ENCODE measurements at regions not wholly inside any gene's neighbourhood (a gene's known extent, or its start where the extent isn't known, plus 50 kb on each side); places are given as distances from the start of the nearest gene placed in this dataset.

GRCh38 chr14:61972711-61973110 is 210.5 kb downstream of the SNAPC1 start:
- Mint-ChIP-seq H3K9me3 (peaks cover 0 to 3% of the 10 kb centered on the region in 2 donors), H3K36me3 (ENCODE audit: insufficient read depth) (no peaks in the 10 kb centered on the region), H3K4me1 (ENCODE audit: low read depth in 2 of 2) (no peaks in the 10 kb centered on the region), H3K4me3 (no peak overlapping the region), H3K27me3 (peaks cover 16 to 23% of the 10 kb centered on the region in 2 donors), H3K27ac (no peak overlapping the region)
- ATAC-seq (replicated peaks) (no peak), DNase-seq (no peak)

- ATAC-seq (replicated peaks), result no peak
- Mint-ChIP-seq H3K9me3 (peaks cover 0 to 5% of the 10 kb centered on the region in 2 donors), H3K4me1 (ENCODE audit: low read depth in 2 of 2) (no peaks in the 10 kb centered on the region)
These were observed 211.8 kb downstream of the SNAPC1 start for GRCh38 chr14:61973981-61974380.

GRCh38 chr14:61977217-61977616 is 215.0 kb downstream of the SNAPC1 start:
- no peaks in the 10 kb centered on the region for H3K36me3 Mint-ChIP-seq (ENCODE audit: insufficient read depth)
- no peaks in the 10 kb centered on the region for H3K4me1 Mint-ChIP-seq (ENCODE audit: low read depth in 2 of 2)
- no peak overlapping the region for H3K4me3 Mint-ChIP-seq
- no peak for ATAC-seq (replicated peaks)
- peaks cover 9 to 10% of the 10 kb centered on the region in 2 donors for H3K27me3 Mint-ChIP-seq
- DNase-seq, result no peak
- H3K27ac Mint-ChIP-seq, result no peak overlapping the region
- H3K9me3 Mint-ChIP-seq, result peaks cover 0 to 5% of the 10 kb centered on the region in 2 donors

More at GRCh38 chr14:61973981-61974380, 211.8 kb downstream of the SNAPC1 start:
- Mint-ChIP-seq H3K4me3 (no peak overlapping the region), H3K27me3 (peaks cover 16% of the 10 kb centered on the region in 2 donors), H3K36me3 (ENCODE audit: insufficient read depth) (no peaks in the 10 kb centered on the region), H3K27ac (no peak overlapping the region)
- DNase-seq, result no peak

DNA sequence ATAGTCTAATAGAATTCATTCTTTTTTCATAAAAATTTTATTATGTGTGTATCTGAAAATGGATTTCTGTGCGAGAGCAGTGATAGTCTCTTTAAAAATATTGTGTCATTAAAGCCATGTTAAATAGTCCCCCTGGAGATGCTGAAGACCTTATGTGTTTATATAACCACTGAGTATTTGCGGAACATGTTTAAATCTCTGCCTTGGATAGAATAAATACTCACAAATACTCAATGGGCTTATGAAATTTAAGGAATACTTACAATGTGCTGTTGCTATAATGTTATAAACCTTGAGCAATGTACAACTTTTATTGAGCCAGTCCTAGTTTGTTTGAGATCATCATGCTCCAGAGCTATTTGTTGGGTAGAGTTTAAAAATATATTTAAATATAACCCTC is 226.0 kb downstream of the SNAPC1 start:
- Mint-ChIP-seq H3K9me3 (no peaks in the 10 kb centered on the region), H3K36me3 (ENCODE audit: insufficient read depth) (no peaks in the 10 kb centered on the region), H3K27ac (no peak overlapping the region), H3K27me3 (no peaks in the 10 kb centered on the region), H3K4me3 (no peak overlapping the region), H3K4me1 (ENCODE audit: low read depth in 2 of 2) (no peaks in the 10 kb centered on the region)
- DNase-seq (no peak), ATAC-seq (replicated peaks) (no peak)

DNA sequence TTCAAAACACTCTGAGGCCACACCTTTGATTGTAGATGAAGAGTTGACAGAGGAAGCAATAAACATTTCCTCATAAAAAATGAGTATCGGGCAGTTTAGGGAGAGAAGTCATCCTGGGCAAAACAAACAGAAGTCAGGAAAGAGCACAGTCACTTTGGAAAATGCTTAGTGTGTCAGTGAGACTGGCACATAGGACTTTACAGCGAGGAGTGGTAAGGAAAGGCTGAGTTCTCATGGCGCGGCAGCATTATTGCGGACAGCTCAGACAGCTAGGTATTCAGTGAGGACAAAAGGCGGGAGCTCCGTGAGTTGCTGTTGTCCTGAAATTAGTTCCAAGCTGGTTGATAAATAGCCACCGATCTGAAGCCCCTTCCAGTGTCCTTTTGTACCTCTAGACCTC is 229.9 kb downstream of the SNAPC1 start:
- no peaks in the 10 kb centered on the region for H3K9me3 Mint-ChIP-seq
- DNase-seq (no peak), ATAC-seq (replicated peaks) (no peak)
- no peaks in the 10 kb centered on the region for H3K36me3 Mint-ChIP-seq (ENCODE audit: insufficient read depth)
- H3K4me3 Mint-ChIP-seq, result no peak overlapping the region
- no peak overlapping the region for H3K27ac Mint-ChIP-seq
- no peaks in the 10 kb centered on the region for H3K4me1 Mint-ChIP-seq (ENCODE audit: low read depth in 2 of 2)
- no peaks in the 10 kb centered on the region for H3K27me3 Mint-ChIP-seq

- Mint-ChIP-seq H3K9me3 (no peaks in the 10 kb centered on the region), H3K27me3 (no peaks in the 10 kb centered on the region), H3K27ac (no peak overlapping the region), H3K4me1 (ENCODE audit: low read depth in 2 of 2) (no peaks in the 10 kb centered on the region), H3K4me3 (no peak overlapping the region), H3K36me3 (ENCODE audit: insufficient read depth) (no peaks in the 10 kb centered on the region)
- DNase-seq, result no peak
- ATAC-seq (replicated peaks), result no peak
These were observed 230.7 kb downstream of the SNAPC1 start for GRCh38 chr14:61992926-61993325.

- no peak overlapping the region for H3K27ac Mint-ChIP-seq
- ATAC-seq (replicated peaks), result no peak
These were observed 232.4 kb downstream of the SNAPC1 start for GRCh38 chr14:61994589-61994988.

DNA sequence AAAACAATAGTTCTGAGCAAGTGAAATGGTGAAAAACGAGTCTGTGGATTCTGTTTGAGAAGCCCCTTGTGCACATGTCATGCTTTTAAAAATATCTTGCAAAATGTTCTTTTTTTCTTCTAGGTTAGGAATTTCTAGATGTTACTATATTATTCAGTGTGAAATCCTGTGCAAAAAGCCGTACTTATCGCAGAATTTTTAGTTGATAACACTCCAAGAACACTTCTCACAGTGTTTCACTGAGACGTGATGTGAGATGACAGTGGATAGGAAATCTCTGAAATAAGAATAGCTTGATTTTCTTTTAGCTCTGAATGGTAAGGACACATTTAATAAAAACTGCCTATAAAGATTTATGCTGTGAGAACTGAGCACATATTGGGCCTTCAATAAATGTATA is 234.5 kb downstream of the SNAPC1 start:
- Mint-ChIP-seq H3K36me3 (ENCODE audit: insufficient read depth) (no peaks in the 10 kb centered on the region), H3K27me3 (peaks cover 3 to 6% of the 10 kb centered on the region in 2 donors), H3K27ac (no peak overlapping the region), H3K4me1 (ENCODE audit: low read depth in 2 of 2) (no peaks in the 10 kb centered on the region), H3K9me3 (no peaks in the 10 kb centered on the region), H3K4me3 (no peak overlapping the region)
- no peak for ATAC-seq (replicated peaks)
- no peak for DNase-seq

More at GRCh38 chr14:61994589-61994988, 232.4 kb downstream of the SNAPC1 start:
- DNase-seq, result no peak
- Mint-ChIP-seq H3K27me3 (no peaks in the 10 kb centered on the region), H3K36me3 (ENCODE audit: insufficient read depth) (no peaks in the 10 kb centered on the region), H3K9me3 (no peaks in the 10 kb centered on the region), H3K4me1 (ENCODE audit: low read depth in 2 of 2) (no peaks in the 10 kb centered on the region), H3K4me3 (no peak overlapping the region)

DNA sequence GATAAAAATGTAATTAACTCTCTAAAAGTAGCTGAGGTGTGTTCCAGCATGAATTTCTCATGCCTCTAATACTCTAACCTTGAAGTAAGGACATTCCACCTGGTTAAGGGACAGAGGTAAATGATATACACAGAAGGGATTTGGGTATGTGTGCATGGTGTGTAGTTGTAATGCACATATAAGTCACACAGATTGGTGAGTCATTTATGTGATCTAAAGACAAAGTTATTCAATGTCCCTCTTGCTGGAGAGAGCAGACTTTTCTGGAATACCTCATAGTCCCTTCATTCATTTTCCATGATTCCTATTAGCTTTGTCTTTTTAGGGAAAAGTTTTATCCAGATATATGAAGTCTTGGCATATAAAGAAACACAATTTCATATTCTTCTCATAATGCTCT is 234.9 kb downstream of the SNAPC1 start:
- Mint-ChIP-seq H3K36me3 (ENCODE audit: insufficient read depth) (no peaks in the 10 kb centered on the region), H3K4me3 (no peak overlapping the region), H3K9me3 (no peaks in the 10 kb centered on the region), H3K27me3 (peaks cover 7 to 10% of the 10 kb centered on the region in 2 donors), H3K27ac (no peak overlapping the region), H3K4me1 (ENCODE audit: low read depth in 2 of 2) (no peaks in the 10 kb centered on the region)
- DNase-seq (no peak), ATAC-seq (replicated peaks) (no peak)

DNA sequence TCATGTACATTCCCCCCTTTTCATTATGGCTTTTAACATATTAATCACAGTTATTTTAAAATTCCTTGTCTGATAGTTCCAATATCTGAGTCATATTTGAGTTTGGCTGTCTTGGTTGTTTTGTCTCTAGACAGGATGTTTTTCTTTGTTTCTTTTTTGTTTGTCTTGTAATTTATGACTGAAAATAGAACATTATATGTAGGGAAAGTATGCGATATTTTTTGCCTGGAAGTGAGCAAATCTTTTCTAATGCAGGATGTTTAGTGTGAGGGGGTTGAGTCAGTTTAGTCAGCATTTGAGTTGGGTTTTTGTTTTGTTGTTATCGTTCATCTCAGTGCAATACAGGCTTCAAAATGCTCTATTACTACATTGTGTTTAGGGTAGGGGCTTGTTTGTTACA is 239.7 kb downstream of the SNAPC1 start:
- H3K36me3 Mint-ChIP-seq (ENCODE audit: insufficient read depth), result no peaks in the 10 kb centered on the region

DNA sequence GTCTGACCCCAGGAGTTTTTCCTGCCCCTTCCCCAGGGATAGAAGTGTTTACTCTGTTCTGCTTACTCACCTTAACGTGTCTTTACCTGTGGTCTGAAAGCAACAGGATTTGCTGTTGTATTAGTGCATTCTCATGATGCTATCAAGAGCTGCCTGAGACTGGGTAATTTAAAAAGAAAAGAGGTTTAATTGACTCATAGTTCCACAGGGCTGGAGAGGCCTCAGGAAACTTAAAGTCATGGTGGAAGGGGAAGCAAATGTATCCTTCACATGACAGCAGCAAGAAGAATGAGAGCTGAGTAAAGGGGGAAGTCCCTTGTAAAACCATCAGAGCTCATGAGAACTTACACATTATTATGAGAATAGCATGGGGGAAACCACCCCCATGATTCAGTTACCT is 240.4 kb downstream of the SNAPC1 start:
- H3K9me3 Mint-ChIP-seq, result peaks cover 0 to 1% of the 10 kb centered on the region in 2 donors
- ATAC-seq (replicated peaks), result no peak
- H3K4me1 Mint-ChIP-seq (ENCODE audit: low read depth in 2 of 2), result no peaks in the 10 kb centered on the region
- no peak for DNase-seq
- no peak overlapping the region for H3K4me3 Mint-ChIP-seq
- H3K27me3 Mint-ChIP-seq, result peaks cover 22 to 44% of the 10 kb centered on the region in 2 donors
- H3K36me3 Mint-ChIP-seq (ENCODE audit: insufficient read depth), result no peaks in the 10 kb centered on the region
- H3K27ac Mint-ChIP-seq, result no peak overlapping the region

More for the DNA sequence above, 239.7 kb downstream of the SNAPC1 start:
- Mint-ChIP-seq H3K4me1 (ENCODE audit: low read depth in 2 of 2) (no peaks in the 10 kb centered on the region), H3K27ac (no peak overlapping the region), H3K9me3 (peaks cover 0 to 1% of the 10 kb centered on the region in 2 donors), H3K27me3 (peaks cover 22 to 44% of the 10 kb centered on the region in 2 donors), H3K4me3 (no peak overlapping the region)
- DNase-seq, result no peak
- no peak for ATAC-seq (replicated peaks)

DNA sequence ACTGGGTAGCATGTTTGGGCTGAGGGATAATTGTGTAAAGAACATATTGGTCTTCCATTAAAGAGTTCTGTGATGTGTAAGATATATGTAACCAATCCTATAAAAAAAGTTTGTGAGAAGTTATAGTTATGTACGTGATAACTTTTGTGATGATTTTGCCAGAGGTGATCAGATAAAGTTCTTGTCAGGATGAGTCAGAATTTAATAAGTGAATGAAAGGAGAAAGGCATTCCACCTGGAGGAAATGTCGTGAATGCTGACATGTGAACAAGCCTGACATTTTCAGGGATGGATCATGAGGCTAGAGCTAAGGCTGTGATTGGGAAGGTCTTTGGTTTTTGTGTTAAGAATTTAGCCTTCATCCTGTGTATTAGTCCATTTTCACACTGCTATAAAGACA is 241.5 kb downstream of the SNAPC1 start:
- peaks cover 0 to 1% of the 10 kb centered on the region in 2 donors for H3K9me3 Mint-ChIP-seq
- no peak for ATAC-seq (replicated peaks)
- H3K4me1 Mint-ChIP-seq (ENCODE audit: low read depth in 2 of 2), result no peaks in the 10 kb centered on the region
- H3K27ac Mint-ChIP-seq, result no peak overlapping the region
- H3K4me3 Mint-ChIP-seq, result no peak overlapping the region
- H3K27me3 Mint-ChIP-seq, result peaks cover 32 to 44% of the 10 kb centered on the region in 2 donors
- no peak for DNase-seq
- H3K36me3 Mint-ChIP-seq (ENCODE audit: insufficient read depth), result no peaks in the 10 kb centered on the region

DNA sequence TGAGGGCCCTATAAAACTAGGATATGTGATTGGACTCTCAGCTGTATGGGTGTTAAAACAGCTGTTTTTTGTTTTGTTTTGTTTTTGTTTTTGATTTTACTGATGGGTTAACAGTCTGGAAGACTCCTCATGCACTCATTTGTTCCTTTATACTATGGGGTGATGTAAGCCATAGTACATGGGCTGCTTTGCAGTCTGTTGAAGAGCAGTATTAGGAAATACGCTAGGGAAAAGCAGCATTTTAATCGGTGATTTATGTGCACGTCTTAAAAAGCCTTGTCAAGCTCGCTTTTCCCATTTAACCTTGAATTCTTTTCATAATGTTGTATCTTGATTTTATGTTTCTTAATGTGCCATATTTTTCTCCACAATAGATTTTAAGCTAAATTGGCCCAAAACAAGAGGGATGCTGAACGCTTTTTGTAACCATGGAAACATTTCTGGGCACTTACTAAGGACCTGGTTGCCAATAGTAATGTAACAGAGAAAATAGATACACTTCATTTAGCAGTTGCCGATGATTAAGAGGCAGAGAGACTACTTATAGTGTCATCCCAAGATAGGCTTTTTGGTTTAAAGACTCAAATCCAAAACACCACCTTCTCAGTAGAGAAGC is 244.0 kb downstream of the SNAPC1 start:
- peaks cover 0 to 1% of the 10 kb centered on the region in 2 donors for H3K9me3 Mint-ChIP-seq
- no peak overlapping the region for H3K27ac Mint-ChIP-seq
- no peak overlapping the region for H3K4me3 Mint-ChIP-seq
- H3K4me1 Mint-ChIP-seq (ENCODE audit: low read depth in 2 of 2), result no peaks in the 10 kb centered on the region
- peaks cover 41 to 53% of the 10 kb centered on the region in 2 donors for H3K27me3 Mint-ChIP-seq
- ATAC-seq (replicated peaks) (no peak), DNase-seq (no peak)
- no peaks in the 10 kb centered on the region for H3K36me3 Mint-ChIP-seq (ENCODE audit: insufficient read depth)

- no peaks in the 10 kb centered on the region for H3K9me3 Mint-ChIP-seq
- no peak for DNase-seq
These were observed 253.0 kb downstream of the SNAPC1 start for GRCh38 chr14:62015243-62015642.

More at GRCh38 chr14:62015243-62015642, 253.0 kb downstream of the SNAPC1 start:
- ATAC-seq (replicated peaks), result no peak
- H3K4me1 Mint-ChIP-seq (ENCODE audit: low read depth in 2 of 2), result no peaks in the 10 kb centered on the region
- H3K27ac Mint-ChIP-seq, result no peak overlapping the region
- no peaks in the 10 kb centered on the region for H3K36me3 Mint-ChIP-seq (ENCODE audit: insufficient read depth)
- H3K4me3 Mint-ChIP-seq, result no peak overlapping the region
- H3K27me3 Mint-ChIP-seq, result peaks cover 6 to 14% of the 10 kb centered on the region in 2 donors
